ENCODE measurements at regions not wholly inside any gene's neighbourhood (a gene's known extent, or its start where the extent isn't known, plus 50 kb on each side); places are given as distances from the start of the nearest gene placed in this dataset.

DNA sequence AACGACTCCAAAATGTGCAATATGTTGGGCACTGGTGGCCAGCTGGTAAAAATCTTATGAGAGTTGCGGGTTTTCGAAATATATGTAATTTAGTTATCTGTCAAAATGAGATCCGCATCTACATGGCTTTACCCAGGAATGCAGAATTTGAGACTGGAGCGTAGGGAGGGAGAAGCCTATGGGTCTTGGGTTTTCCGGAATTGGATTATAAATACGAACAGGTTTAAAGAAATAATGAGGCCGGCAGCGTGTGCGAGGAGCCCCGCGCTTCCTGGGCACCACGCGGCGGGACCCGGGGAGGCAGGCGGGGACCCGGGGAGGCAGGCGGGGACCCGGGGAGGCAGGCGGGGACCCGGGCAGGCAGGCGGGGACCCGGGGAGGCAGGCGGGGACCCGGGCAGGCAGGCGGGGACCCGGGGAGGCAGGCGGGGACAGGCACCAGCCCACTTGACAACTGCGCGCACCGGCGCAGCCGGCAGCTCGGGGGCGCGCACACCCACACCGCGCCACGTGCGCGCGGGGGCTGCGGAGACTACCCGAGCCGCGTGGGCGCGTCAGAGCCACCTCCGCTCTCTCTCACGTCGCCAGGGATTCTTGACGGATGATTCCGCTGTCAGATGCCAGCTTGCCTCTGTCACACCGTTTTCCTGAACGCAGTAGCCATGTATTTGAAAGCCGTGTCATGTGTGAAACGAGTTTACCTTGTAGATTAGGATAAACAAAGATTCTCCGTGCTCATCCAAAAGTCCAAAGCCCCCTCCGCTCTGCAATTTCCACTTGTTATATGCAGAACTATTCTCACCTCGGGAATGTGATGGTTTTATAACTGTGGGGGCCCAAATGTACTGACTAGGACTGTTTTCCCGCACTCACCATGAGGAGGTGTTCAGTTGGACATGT is 54.3 kb upstream of the HNRNPU start:
- DNase-seq (ENCODE audit: low read depth, low spot score) (peak; percentile 38), FAIRE-seq (peak; percentile 50)
- Histone ChIP-seq H3K36me3 (ENCODE audit: control insufficient read depth in 2 of 2, extremely low read depth in 1 of 2, insufficient read depth in 2 of 2, low read length in 2 of 2) (no peaks in the 10 kb centered on the region), H3K4me1 (ENCODE audit: control insufficient read depth, extremely low read depth, insufficient read depth, low read length) (peaks cover 12% of the 10 kb centered on the region), H2AFZ (ENCODE audit: low read depth, low read length) (peak overlapping the region; percentile 98), H3K4me3 (replicated peaks in 1 of 3; ENCODE audit: insufficient read depth in 1 of 3, low read depth in 1 of 3, low read length in 3 of 3) (peak overlapping the region; percentile 52 to 64 (median 63)), H3K9ac (replicated peaks; ENCODE audit: extremely low read depth, insufficient read depth, low read length) (peak overlapping the region; percentile 43), H3K4me2 (ENCODE audit: insufficient read depth, low read length) (peak overlapping the region; percentile 85), H3K27me3 (ENCODE audit: control insufficient read depth in 2 of 2, insufficient read depth in 2 of 2, low read length in 2 of 2) (no peaks in the 10 kb centered on the region), H3K79me2 (ENCODE audit: control insufficient read depth, insufficient read depth, low read length) (no peaks in the 10 kb centered on the region), H3K9me3 (replicated peaks; ENCODE audit: control insufficient read depth, insufficient read depth, low read length) (no peaks in the 10 kb centered on the region), H4K20me1 (replicated peaks; ENCODE audit: control insufficient read depth, extremely low read depth, insufficient read depth, low read length) (no peaks in the 10 kb centered on the region), H3K27ac (ENCODE audit: insufficient read depth, low read depth, low read length) (no peak overlapping the region), H3K9me1 (replicated peaks; ENCODE audit: control insufficient read depth, extremely low read depth, insufficient read depth, low read length) (no peaks in the 10 kb centered on the region)
- dilution Hi-C loops (cut with MboI; ENCODE audit: extremely low pct_ligation_motif_present, low sequenced_read_pairs), result no loop called here
- POLR2A ChIA-PET, result no interaction called here
- no TSS peak for BruUV-seq (replicated peaks)
- intact Hi-C loops (cut with micrococcal nuclease), result loop anchor here (2.0 kb wide), 3 partner anchors 44 to 54 kb away; partner anchors contain the start of gene HNRNPU
- CTCF ChIA-PET, result interaction anchor here (0.6 to 1.1 kb wide), 2 partner anchors 55 to 124 kb away, joined by 3 to 4 read pairs; partner anchors contain the start of gene HNRNPU
- TF ChIP-seq, protein P1, sequence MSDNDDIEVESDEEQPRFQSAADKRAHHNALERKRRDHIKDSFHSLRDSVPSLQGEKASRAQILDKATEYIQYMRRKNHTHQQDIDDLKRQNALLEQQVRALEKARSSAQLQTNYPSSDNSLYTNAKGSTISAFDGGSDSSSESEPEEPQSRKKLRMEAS (IDR thresholded peaks at IDR 0.05; ENCODE audit: insufficient read depth, insufficient read length), result peak; percentile 26
- TF ChIP-seq MYC (IDR thresholded peaks at IDR 0.05; ENCODE audit: low read depth, low read length) (peak; percentile 67), EZH2 (IDR thresholded peaks at IDR 0.05; ENCODE audit: borderline replicate concordance, low read depth, low read length, severe bottlenecking) (no peak)

DNA sequence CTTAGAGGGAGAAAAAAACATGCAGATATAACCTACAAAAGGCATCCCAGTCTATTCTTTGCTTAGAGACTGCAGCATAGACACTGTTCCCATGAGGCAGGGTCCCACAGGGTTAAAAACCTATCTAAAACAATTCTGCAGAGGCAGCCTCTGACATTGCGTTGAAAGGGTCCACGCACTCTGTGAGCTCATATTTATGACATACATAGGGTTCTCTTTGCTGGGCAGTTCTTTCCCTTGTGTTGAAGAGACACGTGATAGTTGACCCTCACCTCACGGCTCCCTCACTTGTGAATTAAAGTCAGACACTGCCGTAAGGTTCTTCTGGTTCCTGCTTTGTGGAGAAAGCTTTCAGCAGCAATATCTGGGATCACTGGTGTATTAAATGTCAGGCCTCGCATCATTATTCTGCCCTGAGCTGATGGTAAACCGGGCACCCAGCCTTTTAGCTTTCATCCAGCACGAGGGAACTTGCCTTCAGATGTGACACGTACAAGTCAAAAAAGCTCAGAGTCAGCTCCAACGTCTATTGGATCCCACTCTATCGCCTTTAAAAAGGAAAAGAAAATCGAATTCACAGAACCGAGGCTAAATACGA is 52.8 kb upstream of the HNRNPU start:
- Histone ChIP-seq H3K9ac (replicated peaks; ENCODE audit: extremely low read depth, insufficient read depth, low read length) (no peak overlapping the region), H2AFZ (ENCODE audit: low read depth, low read length) (no peak overlapping the region), H3K79me2 (ENCODE audit: control insufficient read depth, insufficient read depth, low read length) (no peaks in the 10 kb centered on the region), H3K9me3 (replicated peaks; ENCODE audit: control insufficient read depth, insufficient read depth, low read length) (no peaks in the 10 kb centered on the region), H3K27me3 (ENCODE audit: control insufficient read depth in 2 of 2, insufficient read depth in 2 of 2, low read length in 2 of 2) (no peaks in the 10 kb centered on the region), H3K4me3 (replicated peaks in 1 of 3; ENCODE audit: insufficient read depth in 1 of 3, low read depth in 1 of 3, low read length in 3 of 3) (no peak overlapping the region), H3K9me1 (replicated peaks; ENCODE audit: control insufficient read depth, extremely low read depth, insufficient read depth, low read length) (no peaks in the 10 kb centered on the region), H3K36me3 (ENCODE audit: control insufficient read depth in 2 of 2, extremely low read depth in 1 of 2, insufficient read depth in 2 of 2, low read length in 2 of 2) (no peaks in the 10 kb centered on the region), H3K27ac (ENCODE audit: insufficient read depth, low read depth, low read length) (no peak overlapping the region), H3K4me2 (ENCODE audit: insufficient read depth, low read length) (no peak overlapping the region), H4K20me1 (replicated peaks; ENCODE audit: control insufficient read depth, extremely low read depth, insufficient read depth, low read length) (no peaks in the 10 kb centered on the region), H3K4me1 (ENCODE audit: control insufficient read depth, extremely low read depth, insufficient read depth, low read length) (peaks cover 12% of the 10 kb centered on the region)
- no peak for TF ChIP-seq GATA2 (IDR thresholded peaks at IDR 0.05; ENCODE audit: insufficient read depth, insufficient read length, low read depth, low read length)
- TF ChIP-seq, protein P1 (IDR thresholded peaks at IDR 0.05; ENCODE audit: insufficient read depth, insufficient read length), result no peak
- TF ChIP-seq POLR2A (IDR thresholded peaks at IDR 0.05; ENCODE audit: low read depth, low read length), result no peak
- no peak for TF ChIP-seq EZH2 (IDR thresholded peaks at IDR 0.05; ENCODE audit: borderline replicate concordance, low read depth, low read length, severe bottlenecking)
- TF ChIP-seq POLR2AphosphoS5 (IDR thresholded peaks at IDR 0.05; ENCODE audit: insufficient read depth, low read depth, low read length), result no peak
- no peak for TF ChIP-seq MYC (IDR thresholded peaks at IDR 0.05; ENCODE audit: low read depth, low read length)
- TF ChIP-seq, protein P2, sequence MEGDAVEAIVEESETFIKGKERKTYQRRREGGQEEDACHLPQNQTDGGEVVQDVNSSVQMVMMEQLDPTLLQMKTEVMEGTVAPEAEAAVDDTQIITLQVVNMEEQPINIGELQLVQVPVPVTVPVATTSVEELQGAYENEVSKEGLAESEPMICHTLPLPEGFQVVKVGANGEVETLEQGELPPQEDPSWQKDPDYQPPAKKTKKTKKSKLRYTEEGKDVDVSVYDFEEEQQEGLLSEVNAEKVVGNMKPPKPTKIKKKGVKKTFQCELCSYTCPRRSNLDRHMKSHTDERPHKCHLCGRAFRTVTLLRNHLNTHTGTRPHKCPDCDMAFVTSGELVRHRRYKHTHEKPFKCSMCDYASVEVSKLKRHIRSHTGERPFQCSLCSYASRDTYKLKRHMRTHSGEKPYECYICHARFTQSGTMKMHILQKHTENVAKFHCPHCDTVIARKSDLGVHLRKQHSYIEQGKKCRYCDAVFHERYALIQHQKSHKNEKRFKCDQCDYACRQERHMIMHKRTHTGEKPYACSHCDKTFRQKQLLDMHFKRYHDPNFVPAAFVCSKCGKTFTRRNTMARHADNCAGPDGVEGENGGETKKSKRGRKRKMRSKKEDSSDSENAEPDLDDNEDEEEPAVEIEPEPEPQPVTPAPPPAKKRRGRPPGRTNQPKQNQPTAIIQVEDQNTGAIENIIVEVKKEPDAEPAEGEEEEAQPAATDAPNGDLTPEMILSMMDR (IDR thresholded peaks at IDR 0.05; ENCODE audit: extremely low read depth in 1 of 2, insufficient read depth in 1 of 2, low read depth in 1 of 2, low read length in 2 of 2), result no peak
- no peak for TF ChIP-seq JUN (IDR thresholded peaks at IDR 0.05; ENCODE audit: borderline replicate concordance, insufficient read depth, insufficient read length, low read depth)
- TF ChIP-seq FOS (IDR thresholded peaks at IDR 0.05; ENCODE audit: borderline replicate concordance, insufficient read depth, low read length), result no peak
- dilution Hi-C loops (cut with MboI; ENCODE audit: extremely low pct_ligation_motif_present, low sequenced_read_pairs), result no loop called here
- POLR2A ChIA-PET, result interaction anchor here (0.5 kb wide), 1 partner anchor 14 kb away, joined by 3 read pairs; no protein-coding TSS in a partner anchor
- DNase-seq (ENCODE audit: low read depth, low spot score) (no peak), FAIRE-seq (no peak)
- intact Hi-C loops (cut with micrococcal nuclease), result no loop called here
- CTCF ChIA-PET, result interaction anchor here (0.7 to 1.5 kb wide), 5 partner anchors 11 to 125 kb away, joined by 3 to 7 read pairs (median 3); a partner anchor contains a TSS
- no TSS peak for BruUV-seq (replicated peaks)
